ENCODE measurements at regions not wholly inside any gene's neighbourhood (a gene's known extent, or its start where the extent isn't known, plus 50 kb on each side); places are given as distances from the start of the nearest gene placed in this dataset.

DNA sequence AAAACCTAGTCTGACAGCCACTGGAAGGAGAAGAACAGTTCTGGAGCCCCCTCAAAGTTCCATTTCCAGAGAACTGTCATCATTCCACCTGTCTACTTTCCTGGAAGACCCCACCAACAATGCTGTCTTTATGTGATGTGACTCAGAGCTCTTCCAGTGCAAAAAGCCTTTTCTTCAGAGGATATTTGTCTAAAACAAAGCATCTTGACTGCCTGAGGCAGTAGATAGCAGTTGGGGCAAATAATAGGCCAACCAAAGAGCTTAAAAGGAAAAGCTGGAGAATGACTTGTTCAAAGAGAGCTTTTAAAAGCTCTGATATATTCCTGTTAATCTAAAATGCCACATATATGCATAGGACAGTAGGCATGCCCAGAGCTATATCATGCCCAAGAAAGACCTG is 62.6 kb downstream of the MIS18A start:
- DNase-seq (ENCODE audit: low read depth) = no peak

DNA sequence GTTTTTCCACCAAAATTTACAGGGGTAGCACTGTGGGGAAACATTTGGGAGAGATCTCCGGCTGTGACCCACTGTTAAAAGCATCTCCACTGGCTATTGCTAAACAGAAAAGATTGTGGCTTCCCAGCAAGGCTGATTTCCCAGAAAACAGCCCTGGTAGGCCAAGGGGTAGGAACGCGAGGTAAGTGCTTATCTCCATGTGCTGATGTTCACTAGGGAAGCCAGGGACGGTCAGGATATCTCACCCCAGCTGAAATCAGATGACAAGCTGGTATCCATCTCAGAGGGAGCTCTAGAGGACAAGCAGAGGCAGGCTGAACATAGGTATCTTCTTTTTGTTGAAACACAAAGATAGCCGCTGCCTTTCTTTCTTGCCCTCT is 63.6 kb downstream of the MIS18A start:
- DNase-seq (ENCODE audit: low read depth) = no peak

DNA sequence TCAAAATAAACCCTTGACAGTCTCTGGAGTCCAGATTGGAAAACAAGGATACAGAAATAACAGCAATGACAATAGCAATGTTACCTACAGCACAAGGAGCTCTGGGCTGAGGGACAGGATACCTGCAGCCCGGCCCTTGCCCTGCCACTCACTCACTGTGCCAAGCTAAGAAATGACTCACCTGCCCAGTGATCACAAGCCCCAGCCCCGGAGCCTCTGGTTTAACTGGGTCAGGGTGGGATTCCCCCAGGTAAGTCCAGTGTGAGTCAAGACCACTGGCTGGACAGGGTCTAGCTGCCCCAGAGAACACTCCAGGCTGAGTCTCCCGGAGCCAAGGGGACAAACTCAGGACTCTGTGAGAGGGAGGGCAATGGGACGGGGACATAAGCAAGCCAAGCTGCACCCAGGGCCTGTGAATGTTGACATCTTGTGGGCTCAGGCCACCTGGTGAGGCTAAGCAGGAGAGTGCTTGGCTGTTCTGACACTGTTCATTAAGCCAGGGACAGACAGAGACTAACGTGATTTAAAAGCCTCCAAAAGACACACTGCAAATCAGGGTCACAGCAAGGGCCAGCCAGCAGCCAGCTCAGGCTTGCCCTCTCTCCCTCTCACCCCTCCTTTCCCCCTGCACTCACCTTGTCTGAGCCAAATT is 64.1 kb downstream of the MIS18A start:
- DNase-seq (ENCODE audit: low read depth) = no peak

DNA sequence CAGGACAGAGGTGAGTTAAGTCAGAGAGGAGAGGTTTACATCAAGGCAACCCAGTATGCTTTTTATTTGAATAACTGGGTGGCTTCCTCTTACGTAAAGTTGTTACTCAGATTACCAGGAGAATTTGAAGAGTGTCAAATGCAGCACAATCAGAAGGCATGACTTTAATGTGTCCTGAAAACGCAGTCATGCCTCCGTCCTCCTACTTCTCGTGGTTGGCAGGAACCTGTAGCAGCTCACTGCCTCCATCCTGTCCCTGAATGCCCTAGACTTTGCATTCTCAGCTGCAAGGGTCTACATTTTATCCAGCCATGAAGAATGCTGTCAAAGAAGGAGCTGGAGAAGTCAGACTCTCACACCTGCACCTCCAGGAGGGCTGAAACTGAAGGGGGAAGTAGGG is 66.7 kb downstream of the MIS18A start:
- DNase-seq (ENCODE audit: low read depth) = no peak

DNA sequence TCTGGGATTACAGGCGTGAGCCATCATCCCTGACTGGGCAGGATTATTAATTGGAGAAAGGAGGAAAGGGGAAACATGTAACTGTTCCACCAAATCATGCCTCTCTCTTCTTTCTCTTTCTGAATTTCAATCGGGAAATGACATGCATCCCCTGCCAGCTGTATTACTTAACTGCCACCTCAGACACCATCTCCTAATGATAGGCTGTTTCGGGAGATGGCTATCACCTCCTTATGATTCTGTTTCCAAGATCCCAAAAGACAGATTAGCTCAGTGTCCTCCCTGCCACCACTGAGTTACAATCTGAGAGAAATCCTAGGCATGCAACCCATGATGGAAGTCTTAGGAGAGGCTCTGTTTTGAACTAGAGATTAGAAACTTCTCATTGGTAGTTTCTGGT is 67.5 kb downstream of the MIS18A start:
- no peak for DNase-seq (ENCODE audit: low read depth)

DNA sequence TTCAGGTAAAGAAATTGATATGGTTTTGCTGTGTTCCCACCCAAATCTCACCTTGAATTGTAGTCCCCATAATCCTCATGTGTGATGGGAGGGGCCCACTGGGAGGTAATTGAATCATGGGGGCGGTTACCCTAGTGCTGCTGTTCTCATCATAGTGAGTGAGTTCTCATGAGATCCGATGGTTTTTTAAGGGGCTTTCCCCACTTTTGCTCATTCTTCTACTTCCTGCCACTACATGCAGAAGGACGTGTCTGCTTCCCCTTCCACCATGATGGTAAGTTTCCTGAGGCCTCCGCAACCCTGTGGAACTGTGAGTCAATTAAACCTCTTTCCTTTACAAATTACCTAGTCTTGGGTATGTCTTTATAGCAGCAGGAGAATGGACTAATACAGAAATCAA is 69.3 kb downstream of the MIS18A start:
- DNase-seq (ENCODE audit: low read depth) = no peak

DNA sequence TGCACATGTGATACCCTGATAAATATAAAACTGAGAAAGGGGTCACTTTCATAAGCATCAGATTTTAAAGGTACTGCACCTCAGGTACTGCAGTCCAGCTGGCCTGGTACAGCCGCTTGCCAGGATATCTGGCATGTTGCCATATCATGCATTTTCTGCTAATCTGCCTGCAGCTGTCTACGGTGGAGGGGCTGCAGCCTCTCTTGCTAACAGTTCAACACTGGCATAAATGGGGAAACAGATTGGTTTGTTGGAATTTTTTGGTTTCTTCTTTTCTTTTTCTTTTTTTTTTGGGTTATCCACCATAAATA is 71.5 kb downstream of the MIS18A start:
- DNase-seq (ENCODE audit: low read depth) = no peak

DNA sequence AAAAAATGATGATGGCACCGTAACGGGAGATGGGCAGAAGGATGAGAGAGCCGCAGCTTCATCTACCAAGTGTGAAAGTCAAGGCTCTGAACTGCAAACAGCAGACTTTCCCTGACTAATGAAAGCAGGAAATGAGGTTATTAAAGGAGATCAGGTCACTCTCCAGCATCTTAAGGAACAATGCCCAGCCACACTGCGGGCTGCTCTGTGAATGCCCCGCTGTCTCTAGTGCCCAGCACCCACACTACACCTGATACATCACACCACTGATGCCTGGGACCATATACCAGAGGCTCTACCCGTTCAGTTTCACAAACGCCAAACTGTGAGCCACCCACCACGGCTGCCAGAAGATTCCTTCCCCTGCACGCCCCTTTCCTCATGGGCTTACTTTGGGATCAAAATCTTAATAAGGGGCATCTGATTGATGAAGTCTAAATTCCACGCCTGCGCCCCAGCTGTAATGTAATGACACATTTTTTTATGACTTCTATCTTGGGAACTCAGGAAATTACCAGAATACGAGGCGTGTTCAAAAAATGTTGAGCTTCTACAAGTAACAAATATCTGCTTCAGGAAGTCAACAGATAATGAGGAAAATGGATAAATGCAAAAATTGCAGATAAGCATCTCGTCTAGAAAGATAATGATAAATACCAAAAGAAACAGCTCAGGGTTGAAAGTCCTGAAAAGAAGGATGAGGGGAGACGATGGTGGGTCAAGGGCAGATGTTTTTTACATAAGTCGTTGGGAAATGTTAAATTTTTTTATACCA is 72.0 kb downstream of the MIS18A start:
- no peak for DNase-seq (ENCODE audit: low read depth)

DNA sequence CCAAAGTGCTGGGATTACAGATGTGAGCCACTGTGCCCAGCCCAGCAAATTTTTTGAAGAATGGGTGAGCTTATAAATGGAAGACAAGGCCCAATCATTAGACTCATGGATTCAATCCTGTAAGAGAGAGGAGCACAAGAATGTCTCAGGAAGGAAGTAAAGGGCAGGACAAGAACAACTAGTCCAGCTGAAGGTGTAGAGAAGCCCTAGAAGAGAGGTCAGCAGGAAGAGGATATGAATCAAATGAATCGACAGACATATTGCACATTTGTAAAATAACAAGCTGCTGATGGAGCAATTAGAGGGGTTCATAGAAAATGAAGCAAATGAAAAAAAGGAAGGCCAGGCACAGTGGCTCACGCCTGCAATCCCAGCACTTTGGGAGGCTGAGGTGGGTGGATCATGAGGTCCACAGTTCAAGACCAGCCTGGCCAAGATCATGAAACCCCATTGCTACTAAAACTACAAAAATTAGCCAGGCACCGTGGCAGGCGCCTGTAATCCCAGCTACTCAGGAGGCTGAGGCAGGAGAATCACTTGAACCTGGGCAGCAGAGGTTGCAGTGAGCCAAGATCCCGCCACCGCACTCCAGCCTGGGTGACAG is 74.9 kb downstream of the MIS18A start:
- no peak for DNase-seq (ENCODE audit: low read depth)

DNA sequence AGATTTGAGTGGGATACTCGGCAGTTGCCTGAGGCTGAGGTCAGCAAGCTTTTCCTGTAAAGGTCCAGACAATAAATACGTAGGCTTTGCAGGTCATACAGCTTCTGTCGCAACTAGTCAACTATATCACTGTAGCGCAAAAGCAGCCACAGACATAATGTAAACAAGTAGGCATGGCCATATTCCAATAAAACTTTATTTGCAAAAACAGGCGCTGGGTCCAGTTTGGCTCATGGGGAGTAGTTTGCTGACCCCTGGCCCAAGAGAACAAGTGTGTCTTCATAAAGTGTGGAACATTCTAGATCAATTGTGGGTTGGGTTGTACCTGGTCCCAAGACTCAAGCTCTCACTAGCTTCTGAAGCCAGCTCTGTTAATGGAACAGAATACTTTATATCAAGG is 78.8 kb downstream of the MIS18A start:
- DNase-seq (ENCODE audit: low read depth) = no peak

DNA sequence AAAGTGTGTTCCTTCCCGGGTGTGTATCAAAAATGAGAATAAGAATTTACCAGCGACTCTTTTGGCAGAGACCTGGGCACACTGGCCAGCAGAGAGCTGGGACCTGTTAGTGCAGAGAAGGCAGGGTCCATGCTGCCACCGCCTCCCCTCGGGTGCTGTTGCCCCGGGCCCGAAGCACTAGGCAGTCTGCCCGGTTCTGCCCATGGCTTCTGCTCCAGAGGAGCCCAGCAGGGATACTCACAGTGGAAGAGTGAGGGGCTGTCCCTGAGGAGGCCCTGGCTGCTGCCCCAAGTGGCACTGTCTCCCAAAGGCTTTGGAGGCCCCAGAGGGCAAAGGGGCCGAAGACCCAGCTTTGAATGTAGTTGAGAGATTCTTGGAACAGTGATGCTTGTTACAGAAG is 80.5 kb downstream of the MIS18A start:
- DNase-seq (ENCODE audit: low read depth) = no peak

DNA sequence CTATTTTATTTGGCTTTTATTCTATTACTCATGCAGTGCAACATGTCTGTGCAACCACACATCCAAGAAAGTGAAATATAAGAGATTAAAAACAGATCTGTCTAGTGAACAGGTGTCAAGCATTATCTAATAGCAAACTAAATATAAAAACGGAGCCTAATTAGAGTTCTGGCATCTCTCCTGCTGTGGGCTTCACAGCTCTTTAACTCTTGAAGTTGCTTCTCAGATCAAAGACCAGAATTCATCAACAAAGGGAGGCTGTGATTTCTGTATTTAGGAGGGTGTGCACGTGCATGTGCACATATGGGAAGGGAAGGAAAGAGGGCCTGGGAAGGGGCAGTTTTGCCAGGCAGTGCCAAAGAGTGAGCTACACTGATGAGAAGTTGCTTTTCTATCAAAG is 81.0 kb downstream of the MIS18A start:
- DNase-seq (ENCODE audit: low read depth) = no peak

DNA sequence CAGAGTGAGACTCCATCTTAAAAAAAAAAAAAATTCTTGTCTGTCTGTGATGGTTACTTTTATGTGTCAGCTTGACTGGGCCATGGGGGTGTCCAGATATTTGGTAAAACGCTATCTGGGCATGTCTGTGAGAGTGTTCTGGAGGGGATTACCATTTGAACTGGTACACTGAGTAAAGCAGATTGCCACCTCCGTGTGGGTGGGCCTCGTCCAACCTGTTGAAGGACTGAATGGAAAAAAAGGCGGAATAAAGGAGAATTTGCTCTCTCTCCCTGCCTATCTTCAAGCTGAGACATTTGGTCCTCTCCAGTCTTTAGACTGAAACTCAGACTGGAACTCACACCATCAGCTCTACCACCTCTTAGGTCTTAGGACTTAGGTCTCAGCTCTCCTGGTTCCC is 82.8 kb downstream of the MIS18A start:
- DNase-seq (ENCODE audit: low read depth) = no peak

DNA sequence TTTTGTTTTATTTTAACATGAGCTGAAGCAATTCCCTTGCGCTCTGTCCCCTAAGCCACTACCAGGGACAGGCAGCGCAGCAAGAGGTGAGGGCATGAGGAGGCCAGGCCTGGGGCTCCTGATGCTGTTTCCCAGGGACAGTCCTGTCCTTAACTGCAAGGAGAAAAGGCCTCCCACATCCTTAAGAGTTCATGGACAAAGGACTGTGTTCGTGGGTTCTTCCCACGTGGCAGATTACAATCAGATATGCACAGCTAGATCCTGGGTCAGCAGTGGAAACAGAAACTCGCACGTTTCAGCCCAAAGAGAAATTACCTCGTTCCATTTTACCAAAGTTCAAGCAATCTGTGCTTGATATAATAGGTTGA is 85.8 kb downstream of the MIS18A start:
- no peak for DNase-seq (ENCODE audit: low read depth)

DNA sequence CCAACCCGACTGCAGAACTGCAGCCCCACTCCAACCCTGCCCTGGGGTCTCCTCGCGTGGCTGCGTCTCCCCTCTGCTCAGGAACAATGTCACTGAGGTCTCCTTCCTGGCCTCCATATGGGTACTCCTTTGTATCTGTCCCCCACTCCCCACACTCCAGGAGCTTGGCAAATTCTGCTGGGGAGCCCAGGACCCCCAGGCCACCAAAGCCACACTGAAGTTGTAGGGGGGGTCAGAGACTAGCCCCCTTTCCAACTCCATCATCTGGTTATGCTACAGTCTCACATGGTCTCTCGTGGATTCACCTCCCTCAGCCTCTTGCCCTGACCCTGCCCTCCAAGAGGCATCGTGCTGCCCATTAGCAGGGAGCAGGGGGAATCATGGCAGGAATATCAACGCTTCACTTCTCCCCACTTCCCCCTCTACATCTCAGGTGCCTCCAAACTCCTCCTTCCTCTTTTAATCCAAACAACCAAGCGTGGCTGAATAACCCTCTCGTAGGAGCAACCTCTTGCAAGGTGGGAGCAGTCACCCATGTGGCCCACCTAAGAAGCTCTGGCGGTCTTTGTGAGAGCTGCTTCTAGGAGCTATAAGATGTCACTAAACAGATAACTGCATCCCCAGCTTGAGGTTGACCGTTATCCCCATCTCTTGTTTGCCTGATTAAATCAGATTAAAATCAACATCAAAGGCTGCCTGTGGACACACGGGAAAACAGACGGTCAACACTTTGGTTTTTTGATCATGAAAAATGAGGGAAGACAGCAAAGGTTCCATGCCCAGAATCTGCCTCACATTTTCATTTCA is 86.4 kb downstream of the MIS18A start:
- DNase-seq (ENCODE audit: low read depth) = no peak

DNA sequence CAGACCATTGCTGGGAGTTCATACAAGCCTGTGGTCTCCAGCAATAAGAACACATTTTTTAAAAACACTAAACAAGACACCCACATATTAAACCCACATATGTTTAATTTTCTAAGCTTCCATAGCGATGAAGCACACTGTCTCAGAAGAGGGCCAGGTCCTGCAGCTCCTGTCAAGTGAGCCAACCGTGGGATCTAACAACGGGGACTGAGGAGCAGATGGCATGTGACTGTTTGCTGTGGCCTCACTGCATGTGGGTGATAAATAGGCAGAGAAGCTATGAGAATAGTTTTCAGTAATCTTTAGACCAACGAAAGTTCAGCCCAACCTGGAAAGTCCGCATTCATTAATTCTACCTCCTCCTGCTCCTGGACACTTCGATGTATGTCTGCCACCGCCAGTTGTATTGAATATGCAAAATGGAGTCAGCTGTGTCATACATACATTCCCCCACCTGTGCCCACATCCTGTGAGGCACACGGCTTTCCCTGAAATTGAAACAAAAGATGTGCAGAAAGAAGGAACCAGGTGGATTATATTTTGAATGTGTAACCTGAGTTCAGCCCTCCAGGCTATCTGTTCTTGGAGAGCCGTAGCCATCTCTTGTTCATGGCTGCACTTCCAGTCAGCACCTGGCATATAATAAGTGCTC is 88.2 kb downstream of the MIS18A start:
- DNase-seq (ENCODE audit: low read depth) = no peak

DNA sequence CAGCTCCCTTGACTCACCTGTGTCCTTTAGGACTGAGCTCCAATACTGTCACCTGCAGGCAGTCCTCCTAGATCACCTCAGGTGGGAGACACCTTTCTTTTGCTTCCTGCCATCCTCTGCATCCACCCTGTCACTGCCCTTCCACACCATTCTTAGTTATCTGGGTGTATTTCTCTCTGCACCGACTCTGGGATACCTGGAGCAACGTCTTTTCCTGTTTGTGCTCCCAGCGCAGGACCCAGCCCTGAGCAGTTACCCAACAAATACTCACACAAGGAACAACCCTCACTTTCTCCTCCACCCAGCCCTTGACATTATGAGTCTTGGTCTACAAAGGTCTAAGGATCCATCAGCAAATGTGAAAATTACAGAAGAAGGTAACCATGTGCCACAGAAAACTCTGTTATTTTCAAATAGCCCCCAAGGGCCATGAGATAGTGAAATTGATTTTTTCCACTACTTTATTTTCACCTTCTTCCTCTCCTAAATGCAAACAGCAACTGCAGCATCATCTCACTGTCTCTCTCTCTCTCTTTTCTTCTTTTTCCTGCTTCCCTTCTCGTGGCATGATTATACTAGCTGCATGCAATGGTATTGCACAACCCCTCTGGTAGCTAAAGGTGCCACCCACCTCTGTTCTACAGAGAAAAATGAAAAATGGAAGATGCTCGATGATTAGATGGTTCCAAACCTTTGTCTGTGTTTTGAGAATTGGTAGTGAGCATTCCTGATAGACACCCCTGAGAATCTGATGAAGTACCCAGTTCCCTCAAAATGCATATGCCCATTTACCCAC is 89.0 kb downstream of the MIS18A start:
- no peak for DNase-seq (ENCODE audit: low read depth)

DNA sequence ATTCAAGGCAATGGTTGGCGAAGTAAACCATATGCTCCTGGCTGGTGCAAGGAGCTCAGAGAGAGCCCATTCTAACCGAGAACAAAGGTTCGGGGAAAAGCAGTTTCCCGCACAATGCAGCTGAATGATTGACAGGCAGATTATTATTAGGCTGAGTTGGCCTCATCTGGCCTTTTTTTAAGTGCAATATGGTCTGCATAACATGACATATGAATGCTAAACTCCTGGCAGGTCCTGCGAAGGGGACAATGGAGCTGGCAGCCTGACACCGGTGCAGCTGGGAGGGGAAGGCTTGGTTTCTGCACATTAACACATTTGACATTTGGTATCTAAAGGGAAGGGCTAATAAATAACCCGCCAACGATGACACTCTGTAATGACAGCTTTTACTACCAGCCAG is 92.0 kb downstream of the MIS18A start:
- no peak for DNase-seq (ENCODE audit: low read depth)

DNA sequence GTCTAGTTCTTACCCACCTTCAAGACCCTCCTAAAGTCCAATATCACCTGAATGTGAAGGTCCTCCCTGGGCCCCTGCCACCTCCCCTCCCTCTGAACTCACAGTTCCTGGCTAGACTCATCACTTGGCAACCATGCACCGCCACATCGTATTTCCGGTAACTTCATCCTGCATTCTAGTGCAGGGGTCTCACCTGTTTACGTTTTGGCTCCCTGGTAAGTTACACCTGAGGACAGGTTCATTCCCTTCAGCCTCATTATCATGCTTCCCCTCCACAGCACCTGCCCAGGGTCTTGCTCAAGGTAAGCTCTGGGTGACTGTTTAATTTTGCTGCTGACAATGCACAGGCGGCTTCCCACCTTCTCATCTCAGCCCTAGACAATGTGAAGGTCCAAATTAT is 93.1 kb downstream of the MIS18A start:
- no peak for DNase-seq (ENCODE audit: low read depth)

DNA sequence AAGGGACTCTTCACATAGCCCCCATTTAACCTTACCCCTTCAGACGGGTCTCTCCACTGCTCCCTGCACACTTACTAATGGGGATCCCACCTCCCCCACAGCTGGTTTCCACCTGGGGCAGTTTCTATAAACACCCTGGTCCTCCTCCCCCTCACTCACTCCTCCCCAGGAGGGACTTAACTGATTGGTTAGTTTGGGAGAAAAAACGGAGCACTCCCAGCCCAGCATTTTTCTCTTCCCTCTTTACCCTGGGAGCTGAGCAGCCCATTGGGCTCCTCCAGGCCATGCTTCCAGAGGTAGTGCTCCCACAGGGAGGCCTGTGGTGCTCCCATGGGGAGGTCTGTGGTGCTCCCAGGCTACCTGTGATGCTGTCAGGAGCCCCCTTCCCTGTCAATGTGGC is 93.7 kb downstream of the MIS18A start:
- no peak for DNase-seq (ENCODE audit: low read depth)

DNA sequence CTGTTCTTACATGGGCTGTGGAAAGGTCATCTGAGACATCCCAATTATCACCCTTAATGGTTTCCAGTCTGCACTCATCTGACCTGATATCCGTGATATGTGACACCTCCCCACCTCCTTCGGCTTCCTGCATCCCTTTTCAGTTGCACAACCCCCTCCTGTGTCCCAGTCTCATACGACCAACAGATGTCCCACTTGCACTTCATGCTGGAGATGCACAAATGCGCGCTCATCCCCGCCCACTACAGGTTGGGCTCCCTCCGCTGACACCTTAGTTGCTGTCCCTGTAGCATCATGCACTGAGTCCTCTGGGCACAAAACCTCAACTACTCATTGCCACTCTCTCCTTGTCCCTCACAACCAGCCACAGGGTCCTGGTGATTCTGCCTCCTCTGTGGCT is 94.4 kb downstream of the MIS18A start:
- DNase-seq (ENCODE audit: low read depth) = no peak

DNA sequence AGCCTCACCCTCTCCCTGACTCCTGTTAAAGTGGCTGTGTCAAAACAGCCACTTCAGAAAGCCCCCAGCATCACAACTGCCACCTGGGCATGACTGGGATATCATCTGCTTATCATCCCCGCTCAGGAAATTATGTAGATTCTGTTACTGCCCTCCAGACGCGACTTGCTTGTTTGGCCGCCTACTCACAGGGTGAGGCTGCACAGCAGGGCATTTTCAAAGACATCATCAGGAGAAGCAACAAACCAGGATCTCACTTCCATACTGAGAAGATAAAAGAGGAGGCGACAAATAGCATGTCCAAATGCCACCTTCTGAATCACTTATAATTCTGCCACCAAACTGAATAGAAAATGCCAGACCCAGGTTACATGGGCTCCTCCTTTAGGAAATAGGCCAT is 94.8 kb downstream of the MIS18A start:
- DNase-seq (ENCODE audit: low read depth) = no peak
